NCI-H748 (cell line): ENCODE measurements at regions not wholly inside any gene's neighbourhood (a gene's known extent, or its start where the extent isn't known, plus 50 kb on each side); places are given as distances from the start of the nearest gene placed in this dataset.

Source experiments
- DNase-seq: peaks from one replicate; lab custom pipeline; 2025; ENCODE audit not compliant: unreplicated experiment; lab: John Stamatoyannopoulos, UW

DNA sequence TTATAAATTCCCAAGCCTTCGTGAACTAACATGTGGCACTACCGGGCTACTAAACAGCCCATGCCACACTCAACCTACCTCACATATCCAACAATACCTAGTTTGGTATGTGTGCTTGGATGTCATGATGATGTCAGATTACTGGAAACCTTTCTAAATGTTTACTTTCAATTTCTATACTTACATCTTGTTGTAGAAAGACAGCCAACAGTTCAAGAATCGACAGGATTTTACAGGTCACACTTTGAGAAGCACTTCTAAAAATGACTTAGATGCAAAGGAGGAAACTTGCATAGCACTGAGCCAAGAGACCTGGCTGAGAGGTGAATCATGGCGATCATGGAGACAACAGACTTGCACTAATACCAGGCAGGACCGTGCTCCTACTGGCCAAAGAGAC is 209.9 kb downstream of the COL4A1 start:
- DNase-seq: no peak

DNA sequence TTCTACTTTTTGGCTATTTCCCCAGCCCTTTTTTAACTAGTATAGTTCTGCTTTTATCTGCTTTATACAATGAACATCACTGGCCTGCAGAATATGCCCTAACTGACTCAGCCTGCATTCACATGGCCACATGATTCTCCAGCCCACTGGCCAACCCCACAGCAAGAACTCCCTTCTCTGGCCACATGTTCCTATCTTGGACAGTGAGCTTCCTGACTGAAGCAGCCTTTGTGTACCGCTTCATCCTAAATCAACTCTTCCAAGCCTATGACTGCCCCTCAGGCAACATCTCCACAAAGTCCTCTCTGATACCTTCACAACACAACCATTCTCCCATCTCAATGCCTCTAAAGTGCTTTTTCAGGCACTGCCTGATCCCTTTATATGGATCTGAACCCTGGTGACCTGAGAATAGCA is 214.1 kb downstream of the COL4A1 start:
- DNase-seq: no peak

DNA sequence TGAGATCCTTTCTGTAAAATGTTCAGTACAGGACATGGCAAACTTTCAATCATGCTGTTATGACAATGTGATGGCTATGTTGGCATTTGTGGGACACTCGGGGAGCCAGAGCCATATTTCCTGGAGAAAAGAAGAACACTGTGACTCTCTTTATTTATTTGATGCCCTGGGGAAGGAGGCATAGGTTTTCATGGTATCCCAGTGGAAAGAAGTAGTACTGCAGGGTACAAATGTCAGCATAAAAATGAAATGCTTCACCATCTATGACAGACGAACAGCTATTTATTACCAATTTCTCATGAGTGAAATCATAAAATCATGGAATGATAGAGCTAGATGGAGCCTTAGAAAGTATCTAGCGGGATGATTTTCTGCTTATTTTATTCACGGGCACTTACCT is 217.1 kb downstream of the COL4A1 start:
- DNase-seq: no peak

DNA sequence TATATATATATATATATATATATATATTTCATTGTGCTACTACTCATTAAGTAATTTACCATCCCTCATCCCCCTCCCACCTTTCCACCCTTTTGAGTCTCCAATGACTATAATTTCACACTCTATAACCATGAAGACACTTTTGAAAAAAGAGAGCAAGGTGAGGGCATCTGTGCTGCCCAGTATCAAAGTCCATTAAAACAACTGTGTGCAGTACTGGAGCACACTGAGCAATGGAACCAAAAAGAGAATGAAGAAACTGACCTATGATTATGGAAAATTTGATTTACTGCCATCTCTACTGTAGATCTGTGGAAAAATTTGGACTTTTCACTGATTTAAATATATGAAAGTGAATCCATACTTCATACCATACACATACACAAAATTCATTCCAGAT is 217.9 kb downstream of the COL4A1 start:
- no peak for DNase-seq

DNA sequence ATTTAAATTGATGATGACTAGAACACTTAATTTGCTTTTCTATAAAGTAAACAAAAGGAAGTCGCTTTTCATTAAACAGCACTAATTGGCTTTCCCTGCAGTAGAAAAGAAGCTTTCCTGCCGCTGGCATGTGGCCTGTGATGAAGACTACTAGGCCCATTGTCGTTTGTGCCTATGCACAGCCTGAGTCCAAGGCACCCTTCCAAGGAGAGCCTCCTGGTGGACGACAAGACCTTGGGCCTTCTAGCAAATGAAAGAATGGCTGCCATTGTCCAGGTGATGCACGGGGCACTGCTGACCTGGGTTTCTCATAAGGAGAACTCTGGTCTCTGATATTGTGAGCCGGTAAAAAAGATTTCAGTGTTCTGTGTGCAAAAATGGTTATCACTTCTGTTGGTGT is 233.0 kb downstream of the COL4A1 start:
- peak; percentile 15 for DNase-seq

DNA sequence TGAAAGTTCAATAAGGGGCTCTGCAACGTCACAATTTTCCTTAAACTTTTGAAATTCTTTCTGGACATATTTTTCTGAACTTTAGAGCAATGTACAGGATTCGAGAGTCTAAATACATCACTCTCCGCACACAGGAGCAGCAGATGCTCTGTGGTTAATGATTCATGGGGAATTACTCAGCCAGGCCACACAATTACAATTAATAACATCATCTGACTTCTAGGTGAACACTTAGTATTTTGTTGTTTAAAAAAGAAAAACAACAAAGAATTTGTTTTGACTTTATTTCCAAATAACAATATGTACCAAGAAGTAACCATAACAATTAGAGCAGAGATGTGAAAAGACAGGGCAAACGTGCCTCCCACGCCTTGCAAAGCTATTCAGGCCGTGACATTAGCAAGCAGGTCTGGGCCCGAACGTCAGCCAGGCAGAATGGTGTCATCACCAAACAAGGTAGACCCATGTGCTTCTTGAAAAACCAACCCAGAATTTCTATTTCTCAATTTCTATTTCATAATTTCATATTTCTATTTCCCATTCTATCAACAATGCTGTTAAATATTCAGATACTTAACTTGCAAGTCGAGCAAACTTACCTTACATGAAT is 236.3 kb downstream of the COL4A1 start:
- DNase-seq: no peak

DNA sequence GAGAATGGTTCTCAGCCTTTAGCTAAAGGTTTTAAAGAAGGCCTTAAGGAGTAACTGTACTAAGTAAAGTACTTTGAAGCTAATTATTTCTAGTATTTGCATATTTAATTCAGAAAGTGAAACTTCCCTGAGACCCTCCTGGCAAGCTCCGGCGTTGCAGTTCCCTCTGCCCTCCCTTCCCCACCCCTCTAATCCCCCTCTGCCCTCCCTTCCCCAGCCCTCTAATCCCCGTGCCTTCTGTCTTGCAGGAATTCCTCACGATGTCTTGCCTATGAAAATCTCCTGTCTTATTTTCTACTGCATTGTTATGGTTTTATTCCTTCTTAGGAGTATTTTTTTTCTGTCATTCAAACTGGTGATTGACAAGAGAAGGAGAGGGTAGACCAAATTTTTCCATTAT is 236.9 kb downstream of the COL4A1 start:
- no peak for DNase-seq

DNA sequence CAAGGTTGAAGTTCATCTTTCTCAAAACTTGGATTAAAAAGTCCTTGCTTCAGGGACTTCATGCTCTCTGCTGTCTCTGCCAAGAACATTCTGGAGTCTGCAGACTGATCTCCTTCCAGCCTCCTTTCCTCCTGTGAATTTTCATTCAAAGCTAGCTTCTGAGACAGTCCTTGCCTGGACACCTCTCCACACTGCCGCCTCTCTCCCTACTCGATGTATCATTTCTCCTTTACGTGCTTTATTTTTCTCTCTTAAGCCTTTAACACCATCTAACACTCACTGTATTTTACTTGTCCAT is 238.8 kb downstream of the COL4A1 start:
- DNase-seq: no peak

DNA sequence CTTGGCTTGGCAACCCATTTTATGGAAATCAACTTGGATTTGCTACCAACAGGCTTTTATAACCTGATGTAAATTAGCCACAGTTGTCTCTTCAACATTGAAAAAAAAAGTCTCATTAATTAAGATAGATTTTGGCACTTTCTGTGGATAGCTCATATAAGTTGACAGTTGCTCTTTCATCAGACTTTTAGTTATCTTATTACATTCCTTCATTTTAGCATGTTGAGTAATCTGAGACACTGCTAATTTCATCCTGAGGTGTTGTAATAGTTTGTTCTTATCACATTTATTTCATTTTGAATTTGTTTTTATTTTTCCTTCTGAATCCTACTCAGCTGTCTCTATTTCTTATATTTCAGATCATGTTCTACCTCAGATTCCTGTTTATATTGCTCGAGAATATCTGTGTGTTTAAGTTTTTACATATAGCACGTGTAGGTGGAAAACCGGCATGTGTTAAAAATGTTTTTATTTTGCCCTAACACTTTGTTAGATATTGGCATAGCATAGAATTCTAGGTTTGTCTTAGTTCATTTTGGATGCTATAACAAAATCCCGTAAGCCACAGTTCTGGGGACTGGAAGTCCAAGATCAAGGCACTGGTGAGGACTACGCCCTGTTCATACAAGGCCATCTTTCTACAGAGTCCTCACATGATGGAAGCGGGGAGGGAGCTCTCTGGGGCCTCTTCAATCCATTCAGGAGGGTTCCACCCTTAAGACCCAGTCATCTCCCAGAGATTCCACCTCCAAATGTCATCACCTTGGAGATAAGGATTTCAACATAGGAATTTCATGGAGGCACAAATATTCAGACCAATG is 239.4 kb downstream of the COL4A1 start:
- DNase-seq: no peak

DNA sequence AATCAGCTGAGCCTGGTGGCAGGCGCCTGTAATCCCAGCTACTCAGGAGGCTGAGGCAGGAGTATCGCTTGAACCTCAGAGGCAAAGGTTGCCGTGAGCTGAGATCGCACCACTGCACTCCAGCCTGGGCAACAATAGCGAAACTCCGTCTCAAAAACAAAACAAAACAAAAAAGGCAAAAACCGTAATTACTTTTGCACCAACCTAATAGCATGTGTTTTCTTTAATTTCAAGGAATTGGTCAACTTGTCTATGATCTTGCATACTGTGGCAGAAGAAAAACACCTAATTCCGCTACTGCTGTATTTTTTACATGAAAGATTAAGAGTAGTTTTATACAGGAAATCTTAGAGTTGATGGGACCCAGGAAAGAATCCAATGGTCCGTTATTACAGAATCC is 241.2 kb downstream of the COL4A1 start:
- DNase-seq: no peak

DNA sequence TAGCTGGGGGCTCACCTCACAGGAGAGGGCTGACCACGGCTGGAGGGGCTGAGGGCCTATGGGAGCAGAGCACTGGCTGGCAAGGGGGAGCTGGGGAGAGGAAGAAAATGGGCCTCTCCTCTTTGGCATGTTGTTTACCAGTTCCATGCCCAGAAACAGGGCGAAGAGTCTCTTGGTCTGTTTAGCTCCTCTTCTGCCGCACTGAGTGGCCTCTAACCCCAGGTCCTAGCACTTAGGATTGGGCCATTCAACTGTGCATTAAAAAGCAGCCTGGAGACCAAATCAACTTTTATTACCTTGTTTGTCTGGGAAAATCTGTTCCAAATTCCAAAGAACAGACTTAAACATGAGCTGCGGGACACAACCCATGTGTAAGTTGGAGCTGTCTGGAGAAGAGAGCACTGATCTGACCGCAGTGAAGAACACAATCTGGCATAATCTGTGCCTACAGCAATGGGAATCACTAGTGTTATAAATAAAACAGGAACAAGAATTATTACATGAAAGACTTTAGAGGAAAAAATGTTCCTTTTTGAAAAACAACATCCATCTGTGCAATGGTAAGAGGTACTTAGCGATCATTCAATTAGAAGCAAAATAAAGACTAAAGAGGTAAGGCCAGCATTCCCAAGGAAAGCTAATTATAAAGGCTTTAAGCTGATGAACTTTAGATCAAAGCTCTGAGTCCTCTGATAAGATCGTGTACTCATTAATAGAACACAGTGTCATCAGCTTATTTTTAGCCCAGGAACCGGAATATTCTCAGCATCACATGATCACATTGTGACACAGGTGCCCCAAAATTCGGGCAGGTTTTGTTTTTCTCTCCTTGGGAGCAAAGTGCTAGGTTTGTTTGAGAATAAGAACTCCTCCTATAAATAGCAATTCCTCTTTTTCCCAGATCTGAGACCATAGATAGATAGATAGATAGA is 243.2 kb downstream of the COL4A1 start:
- no peak for DNase-seq

DNA sequence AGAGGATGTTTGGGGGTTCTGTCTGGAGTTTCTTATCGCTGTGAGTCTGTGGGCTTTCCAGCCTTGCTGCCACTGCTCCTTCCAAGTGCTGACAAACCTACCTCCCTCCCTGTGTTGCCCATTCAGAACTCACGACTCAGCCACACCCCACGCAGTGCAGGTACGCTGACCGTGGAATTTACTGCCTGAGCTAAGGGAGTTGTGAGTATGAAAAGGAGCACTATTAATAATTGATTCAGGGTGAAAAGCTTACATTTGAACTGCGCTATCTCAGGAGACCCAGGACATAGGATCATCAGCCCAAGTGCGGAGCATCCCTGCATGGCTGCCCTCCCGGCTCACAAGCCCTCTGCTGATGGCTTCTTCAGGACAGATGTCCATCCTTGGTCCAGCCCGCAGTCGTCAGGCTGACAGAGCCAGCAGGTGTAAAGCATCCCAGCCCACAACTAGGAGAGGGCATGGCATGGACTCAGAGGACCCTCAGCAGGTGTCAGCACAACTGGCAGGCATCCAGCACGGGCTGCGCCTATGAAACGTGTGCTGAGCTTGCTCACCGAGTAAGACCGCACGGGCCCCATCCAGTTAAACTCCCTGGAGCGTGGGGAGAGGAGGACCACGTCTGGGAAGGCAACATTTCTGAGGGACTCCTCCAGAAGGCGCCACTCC is 244.0 kb downstream of the COL4A1 start:
- peak; percentile 50 for DNase-seq

DNA sequence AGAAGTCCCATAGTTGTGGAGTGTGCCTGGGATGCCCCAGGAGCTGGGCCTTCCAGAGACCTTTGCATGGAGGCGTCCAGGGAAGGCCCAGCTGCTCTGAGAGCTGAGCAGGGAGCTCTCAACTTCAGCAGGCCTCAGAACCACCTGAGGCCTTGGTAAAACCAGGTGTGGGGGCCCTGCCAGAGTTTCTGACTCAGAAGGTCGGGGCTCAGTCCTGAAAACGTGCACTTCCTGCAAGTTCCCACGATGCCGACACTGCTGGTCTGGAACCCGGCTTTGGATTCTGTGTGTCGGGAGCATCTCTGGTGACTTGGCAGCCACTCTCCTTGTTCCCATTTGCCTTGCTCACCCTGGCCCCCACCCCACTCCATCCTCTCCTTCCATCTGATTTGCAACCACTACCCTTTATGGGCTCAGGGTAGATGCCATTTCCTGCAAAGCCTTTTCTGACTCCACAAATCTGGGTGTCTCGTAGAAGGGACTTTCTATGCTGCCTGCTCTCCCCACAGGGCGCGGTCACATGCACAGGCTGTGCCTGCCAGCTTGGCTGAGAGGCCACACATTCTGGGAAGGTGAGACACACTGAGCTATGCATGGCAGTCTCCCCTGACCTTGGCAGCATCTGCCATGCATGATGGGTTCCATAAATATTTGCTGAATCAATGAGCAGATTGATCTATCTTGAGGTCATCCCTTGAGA is 244.7 kb downstream of the COL4A1 start:
- DNase-seq: no peak

DNA sequence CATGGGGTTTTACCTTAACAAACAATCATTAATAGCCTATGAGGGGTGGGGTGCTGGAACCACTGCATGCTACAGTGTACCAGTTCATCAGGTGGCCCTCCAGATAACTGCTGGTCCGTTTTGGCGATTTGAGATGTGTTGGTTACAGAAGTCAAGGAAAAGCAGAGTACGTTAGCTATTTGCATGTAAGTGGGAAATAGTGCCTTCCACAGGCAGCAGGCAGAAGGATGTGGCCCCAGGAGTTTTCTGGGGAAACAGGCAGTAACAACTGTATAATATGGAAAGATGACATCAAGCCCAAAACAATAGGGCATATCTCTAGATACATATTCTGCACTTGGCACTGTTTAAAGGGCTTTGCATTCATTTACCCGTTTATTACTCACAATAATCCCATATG is 245.7 kb downstream of the COL4A1 start:
- no peak for DNase-seq

DNA sequence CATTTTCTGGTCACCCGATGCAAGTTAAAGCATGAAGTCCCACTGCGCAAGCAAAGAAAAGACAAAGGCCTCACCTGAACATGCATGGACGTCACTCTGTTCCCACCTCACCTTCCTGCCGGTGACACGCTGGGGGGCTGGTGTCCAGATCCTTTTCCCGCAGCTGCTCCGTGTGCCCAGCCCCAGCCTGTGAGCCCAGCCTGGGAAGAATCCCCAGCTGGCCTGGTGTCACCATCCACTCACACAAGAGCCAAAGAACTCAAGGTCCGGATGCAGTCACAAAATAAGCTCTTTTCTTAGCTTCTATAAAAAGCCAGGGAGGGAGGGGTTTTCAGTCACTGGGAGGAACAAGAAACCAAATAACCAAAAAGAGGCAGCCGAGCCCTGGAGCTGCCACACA is 249.9 kb downstream of the COL4A1 start:
- DNase-seq: no peak

DNA sequence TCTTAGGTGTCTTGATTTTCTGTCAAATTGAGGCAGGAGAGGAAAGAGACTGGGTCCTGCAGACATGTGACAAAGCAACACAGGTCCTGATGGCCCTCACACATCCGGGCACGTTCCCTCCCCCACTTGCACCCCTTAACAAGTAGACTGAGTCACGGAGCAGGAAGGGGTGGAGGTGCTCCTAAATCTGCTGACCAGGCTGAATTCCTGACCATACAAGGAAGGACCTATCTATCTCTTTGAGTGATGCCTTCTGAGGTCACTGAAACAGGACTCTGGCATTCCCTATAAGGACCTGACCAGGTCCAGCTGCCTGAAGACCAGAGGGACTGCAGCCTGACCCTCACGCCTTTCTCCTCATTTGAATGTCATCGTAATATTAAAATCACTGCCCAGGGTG is 250.3 kb downstream of the COL4A1 start:
- DNase-seq: no peak

DNA sequence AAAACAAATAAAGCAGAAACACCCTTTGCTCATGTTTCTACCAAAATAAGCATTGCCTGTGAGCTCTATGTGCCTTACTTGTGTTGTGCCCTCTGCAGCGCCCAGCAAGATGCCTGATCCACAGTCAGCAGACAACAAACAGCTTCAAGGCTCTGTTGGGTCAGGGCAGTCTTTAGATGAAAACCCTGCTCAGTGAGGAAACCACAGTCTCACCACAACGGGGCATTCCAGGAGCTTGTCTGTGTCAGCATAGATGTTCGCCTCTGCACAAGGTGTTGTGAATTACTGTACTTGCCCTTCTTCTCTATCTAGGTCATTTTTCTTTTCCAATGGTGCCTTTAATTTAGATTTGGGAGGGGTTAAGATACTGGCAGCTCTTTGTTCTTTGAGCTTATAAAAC is 251.9 kb downstream of the COL4A1 start:
- no peak for DNase-seq

DNA sequence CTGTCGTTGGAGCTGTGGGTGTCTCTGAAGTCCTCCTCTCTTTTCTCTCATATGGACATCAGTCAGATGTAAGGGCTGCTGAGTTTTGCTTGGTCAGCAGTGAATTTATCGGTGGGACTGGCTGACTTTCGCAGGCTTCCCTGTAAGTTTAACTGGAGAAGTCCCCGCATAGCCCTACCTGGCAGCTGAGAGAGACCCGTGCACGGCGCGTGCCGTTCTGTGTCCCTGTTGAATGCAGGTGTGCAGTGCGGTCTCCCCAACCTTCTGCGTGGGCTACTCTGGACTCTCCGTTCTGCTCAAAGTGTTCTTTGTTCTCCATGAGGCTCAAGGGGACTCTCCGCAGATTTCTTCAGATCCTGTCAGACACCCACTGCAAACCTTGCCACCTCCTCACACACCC is 252.9 kb downstream of the COL4A1 start:
- no peak for DNase-seq

DNA sequence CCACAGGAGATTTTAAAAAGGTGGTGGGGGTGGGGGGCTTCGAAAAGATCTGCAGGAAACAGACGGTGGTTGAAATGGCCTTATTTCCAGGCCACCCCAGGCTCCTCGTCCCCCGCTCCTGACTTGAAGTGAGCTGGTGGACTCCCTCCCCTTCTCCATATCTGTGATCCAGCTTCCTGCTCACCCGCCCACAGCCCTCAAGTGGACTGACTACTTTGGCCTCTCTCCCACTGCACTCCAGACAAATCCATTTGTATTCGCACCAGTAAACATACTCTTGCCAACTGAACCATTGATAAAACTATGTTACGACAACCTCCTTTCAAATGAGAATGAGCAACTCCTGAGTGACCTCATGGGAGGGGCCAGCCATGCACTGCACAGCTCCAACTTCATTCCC is 259.5 kb downstream of the COL4A1 start:
- DNase-seq: peak; percentile 81

DNA sequence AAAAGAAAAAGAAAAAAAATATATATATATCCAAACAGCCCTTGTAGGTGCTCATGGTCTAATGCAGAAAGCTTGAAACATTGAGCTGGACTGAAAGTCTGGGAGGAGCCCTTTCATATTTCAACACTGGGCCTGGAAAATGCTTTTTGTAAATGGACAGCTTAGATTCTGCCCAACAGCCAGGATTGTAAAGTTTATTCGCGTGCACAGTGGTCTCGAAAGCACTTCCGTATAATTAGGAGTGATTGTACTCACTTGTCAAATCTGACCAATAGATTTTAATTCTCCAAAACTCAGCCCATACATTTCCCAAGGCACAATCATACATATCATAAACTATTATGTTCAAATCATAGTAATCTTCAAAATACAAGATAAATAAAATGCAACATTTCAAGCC is 260.1 kb downstream of the COL4A1 start:
- no peak for DNase-seq

DNA sequence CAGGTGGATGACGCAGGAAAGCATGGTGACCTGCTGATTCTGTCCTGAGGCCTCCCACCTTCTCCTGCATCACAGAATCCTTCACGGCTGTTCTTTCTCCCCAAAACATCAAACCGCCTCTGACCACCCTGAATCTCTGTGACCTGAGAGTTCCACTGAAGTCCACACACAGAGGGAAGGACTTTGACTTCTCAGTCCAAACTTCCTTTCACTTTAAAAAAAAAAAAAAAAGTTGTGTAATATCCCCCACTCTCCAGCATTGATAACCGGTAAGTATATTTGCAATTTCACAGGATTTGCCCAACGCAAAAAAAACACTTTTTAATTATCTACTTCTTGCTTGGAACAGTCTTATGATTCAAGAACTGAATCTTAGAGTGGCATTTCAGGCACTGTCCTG is 259.5 kb upstream of the IRS2 start:
- no peak for DNase-seq
